Endometrium (tissue), 2 donors: ENCODE measurements at regions not wholly inside any gene's neighbourhood (a gene's known extent, or its start where the extent isn't known, plus 50 kb on each side); places are given as distances from the start of the nearest gene placed in this dataset.
"Not testable (repeated sequence)": the region's sequence is repeated elsewhere in the genome, so short reads cannot be mapped to it uniquely, and the experiment has no call there.

Source experiments
- FAIRE-seq: peaks from 2 replicates; lab custom pipeline; 2012; peaks lifted over from hg19 to GRCh38; lab: Jason Lieb, UNC
- donor health status: control.
- donor health status: control.

DNA sequence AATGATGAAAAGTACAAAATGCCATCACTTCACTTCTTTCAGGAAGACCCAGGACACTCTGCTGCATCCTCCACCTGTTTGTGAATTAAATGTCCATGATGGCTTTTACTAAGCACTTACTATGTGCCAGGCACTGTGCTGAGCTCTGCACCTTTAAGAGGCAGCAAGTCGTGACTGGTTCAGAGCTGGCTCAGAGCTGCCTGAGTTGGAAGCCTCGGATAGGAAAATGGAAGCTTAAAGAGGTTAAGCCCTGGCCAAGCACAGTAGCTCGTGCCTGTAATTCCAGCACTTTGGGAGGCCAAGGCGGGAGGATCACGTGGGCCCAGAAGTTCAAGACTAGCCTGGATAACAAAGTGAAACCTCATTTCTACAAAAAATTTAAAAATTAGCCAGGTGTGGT, 95.6 kb downstream of the SNX5 start:
- no peak for FAIRE-seq

DNA sequence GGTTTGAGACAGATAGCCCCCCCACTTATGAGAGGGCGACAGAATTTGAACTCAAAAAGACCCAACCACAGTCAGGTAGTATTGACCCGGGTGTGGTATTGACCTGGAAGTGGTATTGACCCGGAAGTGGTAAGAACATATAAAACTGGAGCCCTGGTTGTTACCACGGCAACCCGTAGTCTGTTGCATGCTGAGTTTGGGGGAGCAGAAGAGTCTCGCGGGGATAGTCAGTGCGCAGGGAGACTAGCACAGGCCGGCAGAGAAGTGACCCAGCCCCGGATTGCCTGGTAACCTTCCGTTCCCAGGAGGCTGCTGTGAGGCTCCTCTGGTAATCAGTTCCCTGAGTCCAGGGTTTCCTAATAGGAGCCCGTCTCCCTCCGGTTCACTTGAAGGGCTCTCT, 96.2 kb downstream of the SNX5 start:
- no peak for FAIRE-seq

DNA sequence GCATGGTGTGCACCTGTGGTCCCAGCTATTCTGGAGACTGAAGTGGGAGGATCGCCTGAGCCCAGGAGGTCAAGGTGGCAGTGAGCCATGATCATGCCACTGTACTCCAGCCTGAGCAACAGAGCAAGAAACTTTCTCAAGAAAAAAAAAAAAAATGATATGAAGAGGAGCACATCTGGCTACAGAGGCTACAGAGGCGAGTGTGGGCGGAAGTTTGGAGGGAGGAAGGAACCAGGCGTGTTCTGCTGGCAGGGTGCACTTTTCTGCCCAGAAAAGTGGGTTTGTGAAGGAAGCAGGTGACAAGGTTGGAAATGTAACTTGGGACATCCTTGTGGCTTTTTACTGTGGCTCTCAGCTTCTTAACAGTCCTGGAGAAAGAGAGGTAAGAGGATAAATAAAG, 96.7 kb downstream of the SNX5 start:
- FAIRE-seq, result no peak

DNA sequence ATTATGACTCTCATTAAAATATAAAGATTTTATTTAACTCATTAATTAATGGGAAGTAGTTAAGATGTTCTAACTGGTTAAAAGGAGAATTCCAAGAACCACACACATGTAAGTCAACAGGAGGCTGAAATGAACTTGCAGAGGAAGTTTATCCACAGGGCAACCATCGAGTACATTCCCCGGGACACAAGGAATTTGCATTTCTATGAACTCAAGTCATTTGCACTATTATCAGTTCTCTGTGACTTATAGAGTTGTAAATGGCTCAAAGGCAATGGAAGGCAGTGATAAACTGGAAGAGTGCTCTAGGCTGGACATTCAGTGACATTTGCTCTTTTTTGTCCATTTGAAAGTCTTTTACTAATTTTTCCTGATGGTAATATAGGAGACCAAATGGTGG, 97.4 kb downstream of the SNX5 start:
- no peak for FAIRE-seq

DNA sequence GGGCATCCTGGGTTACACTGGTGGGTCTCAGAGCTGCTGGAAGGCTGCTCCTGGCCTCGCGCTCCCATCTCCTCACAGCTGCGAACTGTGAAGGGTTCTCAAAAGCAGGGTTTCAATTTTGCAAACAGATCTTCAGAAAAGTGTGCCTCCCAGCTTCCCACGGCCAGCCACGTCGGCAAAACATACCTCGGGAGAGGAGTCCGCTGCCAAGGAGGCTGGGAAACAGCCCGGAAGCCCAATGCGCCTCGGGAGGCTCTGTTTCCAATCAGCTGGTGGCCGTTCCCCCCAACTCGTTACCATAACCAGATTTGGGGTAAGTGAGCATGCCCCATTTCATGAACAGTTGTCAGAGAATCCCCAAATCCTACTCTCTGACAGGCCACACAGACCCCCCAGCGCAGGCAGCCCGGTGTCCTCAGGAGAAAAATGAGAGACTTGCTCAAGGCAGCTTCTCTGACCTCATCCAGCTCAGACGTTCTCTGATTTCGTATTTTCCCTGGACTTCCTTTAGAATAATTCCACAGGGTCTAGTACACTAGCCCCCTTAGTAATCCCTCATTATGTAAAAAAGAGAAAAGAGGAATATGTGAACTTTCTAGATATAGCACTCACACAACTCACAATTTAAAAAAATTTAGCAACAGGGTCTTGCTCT, 98.4 kb downstream of the SNX5 start:
- FAIRE-seq, result no peak

DNA sequence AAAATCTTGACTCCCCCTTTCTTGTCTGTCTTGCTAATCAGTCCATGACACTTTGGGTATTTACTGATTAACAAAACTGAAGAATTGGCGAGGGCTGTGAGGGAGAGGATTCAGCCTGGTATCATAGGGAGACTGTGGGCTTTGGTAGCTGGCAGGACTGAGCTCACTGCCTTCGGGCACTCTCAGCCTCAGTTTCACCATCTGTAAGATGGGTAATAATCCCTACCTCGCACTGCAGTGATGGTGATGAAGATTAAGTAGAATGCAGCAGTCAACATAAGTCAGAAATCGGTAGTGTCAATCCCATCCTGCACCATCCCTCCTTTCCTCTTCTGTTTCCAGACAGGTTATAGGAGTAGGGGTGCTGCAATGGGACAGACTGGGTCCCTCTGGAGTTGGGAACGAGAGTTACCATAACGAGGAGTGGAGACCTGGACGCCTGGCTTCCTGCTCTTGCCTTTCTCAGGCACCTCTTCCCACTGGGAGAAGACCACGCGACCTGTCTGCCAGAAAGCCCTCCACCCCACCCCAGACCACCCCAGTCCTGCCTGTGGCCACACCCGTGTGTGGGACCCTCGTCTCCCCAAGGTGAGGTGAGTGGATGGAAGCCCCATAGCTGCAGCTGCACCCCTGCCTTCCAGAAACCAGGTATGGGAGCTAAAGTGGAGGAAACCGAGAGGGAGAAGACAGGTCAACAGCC, 99.1 kb downstream of the SNX5 start:
- FAIRE-seq, result no peak

DNA sequence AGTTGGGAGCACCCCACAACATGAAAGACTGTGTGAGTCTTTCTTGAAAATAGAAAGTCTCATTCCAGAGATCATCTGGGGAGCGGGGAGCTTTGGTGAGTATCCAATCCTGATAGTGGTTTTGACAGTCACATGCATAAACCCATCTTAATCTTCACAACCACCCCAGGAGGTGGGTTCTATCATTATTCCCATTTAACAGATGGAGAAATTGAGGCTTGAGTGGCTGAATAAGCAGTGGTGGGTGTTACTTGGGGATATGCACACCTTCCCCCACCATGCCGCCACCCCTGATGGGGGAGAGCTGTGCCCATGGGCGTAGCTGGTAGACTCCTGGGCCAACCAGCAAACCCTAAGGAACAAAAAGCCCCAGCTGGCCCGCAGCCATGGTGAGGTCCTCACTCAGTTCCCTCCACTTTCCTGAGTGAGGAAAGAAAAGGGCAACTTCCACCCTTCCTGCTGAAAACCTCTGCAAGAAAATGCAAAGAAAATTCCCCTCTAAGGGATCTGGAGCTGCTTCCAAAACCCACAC, 99.8 kb downstream of the SNX5 start:
- no peak for FAIRE-seq

DNA sequence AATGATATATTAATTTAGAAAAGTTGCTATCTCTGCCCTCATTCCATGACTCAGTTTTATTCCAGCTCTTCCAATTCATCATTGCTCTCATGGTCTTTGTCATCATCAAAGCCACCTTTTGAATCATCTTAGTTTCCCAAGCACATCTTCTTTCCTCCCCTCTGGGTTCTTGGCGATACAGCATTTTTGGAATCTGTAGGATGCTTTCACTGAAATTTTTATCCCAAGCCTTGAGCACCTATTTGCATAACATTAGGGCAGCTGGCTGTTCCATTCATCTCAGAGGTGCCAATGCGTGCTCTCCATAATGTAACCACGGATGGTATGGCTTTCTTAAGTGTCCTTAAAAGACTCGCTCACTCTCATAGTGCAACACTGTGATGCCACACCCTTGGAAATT, 100.4 kb downstream of the SNX5 start:
- FAIRE-seq, result no peak

DNA sequence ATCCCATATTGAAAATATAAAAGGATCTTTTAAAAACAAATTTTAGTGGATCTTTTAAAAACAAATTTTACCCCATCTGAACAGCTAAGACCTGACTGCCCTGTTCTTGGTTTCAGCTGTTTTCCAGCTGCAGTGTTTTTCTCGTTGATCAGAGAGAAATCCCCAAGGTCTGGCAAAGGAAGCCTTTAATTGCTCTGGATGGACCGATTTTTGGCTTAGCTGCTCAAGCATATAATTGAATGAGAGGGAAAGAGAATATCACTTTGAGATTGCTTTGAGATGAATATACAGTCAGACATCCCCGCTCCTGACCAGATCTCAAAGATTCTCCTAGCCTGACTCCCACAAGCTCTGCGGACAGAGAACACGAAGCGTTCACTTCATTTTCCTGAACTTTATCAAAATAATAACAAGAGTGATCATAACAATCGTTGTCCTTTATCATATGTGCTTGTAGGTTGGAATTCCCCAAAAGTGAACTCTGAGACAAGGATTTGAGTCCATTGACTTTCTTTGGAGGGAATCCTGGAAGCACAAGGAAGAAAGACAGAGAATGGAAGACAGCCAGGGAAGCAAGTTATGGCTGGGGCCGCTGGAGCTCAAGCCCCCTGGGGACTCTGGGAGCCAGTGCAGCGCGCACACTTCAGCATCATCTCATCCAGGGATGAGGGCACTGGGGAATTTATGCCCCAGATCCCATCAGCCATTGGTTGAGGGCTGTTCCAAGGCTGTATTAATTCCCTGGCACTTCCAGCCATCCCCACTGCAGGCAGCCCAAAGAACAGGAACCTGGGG, 101.3 kb downstream of the SNX5 start:
- FAIRE-seq, result peak; percentile 45

DNA sequence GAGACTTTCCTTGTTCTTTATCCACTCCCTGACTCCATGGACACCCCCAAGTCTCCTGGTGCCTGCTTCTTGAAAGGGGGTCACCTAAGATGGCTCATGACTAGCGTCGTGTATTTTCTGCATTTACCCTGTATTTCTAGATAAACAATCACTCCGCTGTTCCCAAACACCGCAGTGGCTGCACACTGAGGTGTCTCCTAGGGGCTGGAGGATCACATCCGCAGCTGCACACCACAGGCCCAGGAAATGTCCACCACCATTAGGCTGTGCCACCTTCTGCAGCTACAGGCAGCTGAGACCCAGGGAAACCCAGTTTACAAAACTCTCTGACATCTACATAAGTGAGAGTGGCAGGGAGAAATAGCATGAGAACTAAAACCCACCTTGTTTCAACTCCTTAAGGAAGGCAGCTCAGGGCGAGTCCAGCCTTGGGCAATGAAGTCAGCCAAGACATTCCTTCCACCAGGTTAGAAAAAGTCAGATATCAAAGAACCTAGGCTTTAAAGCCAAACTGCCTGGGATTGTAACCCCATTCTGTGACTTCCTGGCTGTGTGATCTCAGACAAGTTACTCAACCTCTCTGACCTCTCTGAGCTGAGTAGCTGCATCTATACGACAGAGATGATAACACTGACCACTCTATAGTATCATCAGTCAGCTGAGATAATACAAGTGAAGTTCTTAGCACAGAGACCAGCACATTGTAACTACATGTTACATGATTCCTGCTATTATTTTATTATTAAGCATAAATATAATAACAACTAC, 102.2 kb downstream of the SNX5 start:
- no peak for FAIRE-seq

DNA sequence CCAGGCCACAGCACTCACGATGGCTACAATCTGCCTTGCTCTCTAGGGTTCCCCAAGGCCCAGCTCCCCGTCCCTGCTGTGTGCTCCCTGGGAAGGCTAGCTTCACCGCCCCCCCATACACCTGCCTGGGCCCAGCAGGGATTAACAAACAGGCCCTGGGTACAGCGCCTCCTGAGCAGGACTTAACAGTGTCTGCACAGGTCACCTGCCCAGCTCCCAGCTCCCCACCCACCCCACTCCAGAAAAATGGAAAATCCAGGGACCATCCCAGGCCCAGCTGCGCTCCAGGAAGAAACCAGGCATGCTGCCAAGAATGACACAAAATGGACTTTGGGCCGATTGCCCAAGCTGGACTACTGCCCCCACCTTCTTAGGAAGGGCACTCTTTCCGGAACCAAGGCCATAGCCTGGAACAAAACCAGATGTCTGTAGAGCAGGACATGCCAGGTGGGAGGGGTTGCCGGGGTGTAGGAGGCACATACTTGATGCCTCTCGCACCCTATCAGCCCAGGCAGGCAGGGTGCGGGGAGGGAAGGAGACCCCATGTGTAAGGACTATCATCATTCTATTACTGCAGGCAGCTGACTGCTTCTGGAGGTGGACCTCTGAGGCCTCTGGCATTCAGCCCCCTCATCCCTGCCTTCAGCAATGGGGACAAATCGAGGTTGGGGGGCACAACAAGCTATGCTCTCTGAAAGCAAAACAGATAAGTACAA, 104.9 kb downstream of the SNX5 start:
- FAIRE-seq, result no peak

DNA sequence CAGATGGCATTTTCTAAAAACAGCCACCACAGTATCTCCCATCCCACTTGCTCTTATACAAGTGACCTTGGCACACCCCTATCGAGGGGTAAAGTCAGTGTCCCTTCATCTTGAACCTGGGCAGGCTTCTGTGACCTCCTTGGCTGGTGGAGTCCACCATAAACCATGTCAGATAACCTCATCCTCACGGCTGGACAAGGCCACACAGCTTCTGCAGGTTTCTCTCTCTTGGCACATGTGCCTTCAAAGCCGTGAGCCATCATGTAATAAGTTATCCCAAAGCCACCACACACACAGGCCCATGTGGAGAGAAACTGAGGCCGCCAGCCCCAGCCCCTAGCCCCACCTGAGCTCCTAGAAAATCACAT, 105.4 kb downstream of the SNX5 start:
- no peak for FAIRE-seq

DNA sequence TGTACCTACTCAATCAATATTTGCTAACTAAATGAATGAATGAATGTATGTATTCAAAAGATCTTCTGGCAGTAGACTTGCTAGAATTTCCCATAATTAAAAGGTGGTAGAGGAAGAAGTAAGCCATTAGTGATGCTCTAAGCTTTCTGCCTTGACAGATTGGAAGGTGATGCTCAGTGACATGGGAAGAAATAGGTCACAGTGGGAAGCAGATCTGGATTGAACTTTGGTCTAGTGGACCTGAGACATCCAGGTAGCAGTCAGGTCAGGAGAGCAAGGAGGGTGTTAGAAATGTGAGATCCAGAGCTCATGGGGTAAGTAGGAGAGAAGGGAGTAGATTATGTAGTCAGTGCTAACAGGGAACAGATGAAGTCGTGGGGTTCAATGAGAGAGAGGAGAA, 106.4 kb downstream of the SNX5 start:
- no peak for FAIRE-seq

DNA sequence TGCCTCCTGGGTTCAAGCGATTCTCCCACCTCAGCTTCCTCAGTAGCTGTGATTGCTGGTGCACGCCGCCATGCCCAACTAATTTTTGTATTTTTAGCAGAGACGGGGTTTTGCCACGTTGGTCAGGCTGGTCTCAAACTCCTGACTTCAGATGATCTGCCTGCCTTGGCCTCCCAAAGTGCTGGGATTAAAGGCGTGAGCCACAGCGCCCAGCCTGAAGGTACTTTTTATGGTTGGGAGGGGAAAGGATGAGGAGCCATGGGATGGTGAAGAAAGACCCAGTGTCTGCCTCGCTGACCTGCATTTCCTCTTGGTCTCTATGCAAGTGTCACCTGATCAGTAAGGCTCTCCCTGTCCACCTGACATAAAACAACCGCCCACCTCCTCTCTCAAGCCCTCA, 107.0 kb downstream of the SNX5 start:
- FAIRE-seq, result not testable (repeated sequence)

DNA sequence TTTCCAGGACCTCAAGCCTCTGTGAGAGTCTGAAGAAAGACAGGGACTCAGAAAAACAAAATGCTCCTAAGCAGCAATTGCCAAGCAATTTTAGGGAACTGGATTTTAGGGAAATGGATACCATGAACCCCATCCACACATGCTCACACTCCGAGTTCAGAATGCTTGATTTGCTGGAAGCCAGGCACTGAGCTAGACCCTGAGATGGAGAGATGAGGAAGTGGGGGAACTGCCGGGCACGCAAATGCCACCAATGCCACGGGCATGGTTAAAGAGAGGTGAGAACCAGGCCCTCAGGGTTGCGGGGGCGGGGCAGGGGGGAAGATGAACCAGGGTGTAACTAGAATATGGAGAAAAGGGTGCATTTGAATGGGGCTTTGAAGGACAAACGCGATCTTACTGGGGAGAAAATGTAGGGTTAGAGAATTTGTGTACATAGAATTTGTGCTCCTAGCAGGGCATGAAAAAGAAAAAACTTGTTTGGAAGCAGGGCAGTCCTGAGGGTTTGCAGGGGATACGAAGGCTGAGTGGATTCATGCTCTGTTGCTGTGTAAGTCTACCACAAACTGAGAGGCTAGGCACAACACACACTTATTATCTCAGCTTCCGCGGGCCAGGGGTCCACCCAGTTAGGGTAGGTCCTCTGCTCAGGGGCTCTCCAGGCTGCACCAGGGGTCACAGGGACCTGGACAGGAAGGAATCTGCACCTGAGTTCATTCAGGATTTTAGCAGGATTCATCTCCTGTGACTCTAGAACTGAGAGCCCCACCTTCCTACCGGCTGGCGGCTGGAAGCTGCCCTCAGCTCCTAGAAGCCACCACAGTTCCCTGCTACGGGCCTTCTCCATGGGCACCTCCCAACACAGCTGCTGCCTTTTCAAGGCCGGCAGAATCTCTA, 108.0 kb downstream of the SNX5 start:
- FAIRE-seq, result no peak

DNA sequence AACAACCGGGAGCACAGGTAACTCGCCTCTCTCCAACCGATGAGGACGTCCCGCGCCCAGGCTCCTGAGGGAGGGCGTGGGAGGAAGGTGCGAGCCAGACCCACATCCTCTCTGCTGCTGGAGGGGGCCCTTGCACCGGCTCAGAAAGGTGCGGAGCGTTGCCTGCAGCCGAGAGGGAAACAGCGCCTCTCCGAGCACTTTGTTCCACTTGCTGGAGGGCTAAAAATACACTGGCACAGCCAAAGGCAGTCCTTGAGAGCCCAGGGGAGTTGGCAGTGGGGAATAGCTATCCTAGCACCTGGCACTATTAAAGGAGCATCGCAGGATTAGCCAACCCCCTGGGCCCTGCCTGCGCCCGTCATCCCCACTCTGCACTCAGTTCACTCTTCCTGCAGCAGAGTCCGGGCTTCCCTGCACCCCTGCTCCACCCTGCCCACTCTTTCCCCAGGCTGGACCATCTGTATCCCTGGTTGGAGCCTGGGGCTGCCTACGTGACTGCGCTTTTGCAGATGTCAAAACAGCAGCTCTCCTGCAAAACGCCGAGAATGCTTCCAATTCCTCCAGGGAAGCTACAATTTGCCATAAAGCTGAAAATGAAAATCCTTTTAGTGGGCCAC, 108.9 kb downstream of the SNX5 start:
- no peak for FAIRE-seq

DNA sequence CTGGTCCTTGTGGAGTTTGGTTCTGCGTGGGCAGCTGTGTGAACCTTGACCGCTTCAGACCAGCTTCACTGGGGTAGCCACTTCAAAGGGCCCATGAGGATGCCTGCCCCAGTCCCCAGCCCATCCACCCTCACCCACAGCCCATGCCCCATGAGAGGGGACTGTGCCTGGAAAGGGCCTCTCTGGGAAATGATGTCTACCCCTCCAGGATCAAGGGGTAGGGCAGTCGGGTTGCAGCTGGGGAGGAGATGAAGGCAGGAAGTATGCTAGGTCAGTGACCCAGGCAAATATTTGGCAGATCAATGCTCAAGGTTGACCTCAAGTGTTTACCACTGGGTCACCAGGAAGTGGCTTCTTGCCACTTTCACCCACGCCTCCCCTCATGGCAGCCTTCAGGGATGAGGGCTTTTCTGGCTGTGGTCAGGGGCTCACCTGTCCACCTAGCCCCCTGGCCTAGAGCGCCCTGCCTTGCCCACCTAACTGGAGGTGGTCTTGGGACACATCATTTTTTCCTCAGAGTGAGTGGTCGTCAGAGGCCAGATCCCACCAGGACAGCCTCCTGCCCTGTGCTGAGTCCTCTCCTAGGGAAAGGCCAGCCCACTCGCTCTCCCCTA, 109.5 kb downstream of the SNX5 start:
- FAIRE-seq, result no peak

DNA sequence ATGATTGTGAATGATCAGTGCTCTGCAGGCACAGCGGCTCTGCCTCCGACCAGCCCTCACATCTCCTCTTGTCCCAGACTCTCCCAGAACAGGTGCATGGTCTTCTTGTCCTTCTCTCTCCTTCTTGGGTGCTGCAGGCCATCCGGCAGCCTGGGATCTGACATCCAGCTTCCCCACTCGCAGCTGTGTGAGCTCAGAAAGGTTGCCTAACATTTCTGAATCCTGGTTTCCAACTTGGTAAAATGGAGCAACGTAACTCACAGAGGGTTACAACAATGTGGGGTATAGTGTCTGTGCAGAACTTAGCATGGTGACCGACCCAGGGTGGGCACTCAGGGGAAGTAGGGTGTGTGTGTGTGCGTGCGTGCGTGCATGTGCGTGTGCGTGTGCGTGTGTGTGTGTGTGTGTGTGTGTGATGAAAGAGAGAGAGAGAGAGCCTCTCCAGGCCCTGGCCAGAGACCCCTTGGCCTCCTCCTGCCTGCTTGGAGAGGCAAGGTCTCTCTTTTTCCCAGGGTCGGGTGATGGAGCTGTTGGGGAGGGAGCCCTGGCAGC, 110.1 kb downstream of the SNX5 start:
- FAIRE-seq, result no peak

DNA sequence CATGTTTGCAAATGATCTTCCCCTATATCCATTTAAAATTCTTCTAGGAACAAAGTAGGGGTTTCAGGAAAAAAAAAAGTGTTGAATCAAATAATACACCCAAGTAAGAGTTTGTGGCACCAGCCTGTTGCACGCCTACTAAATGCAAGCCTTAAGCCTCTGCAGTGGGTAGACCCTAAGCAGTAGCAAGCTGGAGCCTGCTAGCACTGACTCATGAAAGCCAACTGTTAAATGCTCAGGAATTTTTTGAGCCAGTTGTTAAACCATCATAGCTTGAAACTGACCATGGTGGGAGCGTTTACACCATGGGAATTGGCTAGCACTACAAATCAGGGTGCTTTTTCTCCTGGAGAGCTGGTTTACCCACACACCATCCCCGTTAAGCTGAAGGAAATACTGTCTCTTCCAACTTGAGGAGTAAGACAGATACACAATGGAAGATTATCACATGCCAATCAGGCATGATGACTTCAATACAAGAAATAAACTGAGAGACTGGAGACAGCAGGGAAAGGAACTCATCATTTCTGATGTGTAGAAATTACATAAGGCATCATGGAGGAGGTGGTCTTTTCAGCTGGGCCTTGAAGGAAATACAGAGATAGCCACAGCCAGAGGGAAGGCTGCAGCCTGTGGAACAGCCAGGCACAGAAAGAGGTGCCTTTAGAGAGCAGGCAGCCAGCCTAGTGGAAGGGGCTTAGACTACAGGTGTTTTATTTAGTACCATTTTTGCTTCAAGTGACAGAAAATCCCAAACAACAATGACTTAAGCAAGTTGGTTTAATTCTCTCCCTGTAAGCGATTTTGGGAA, 110.8 kb downstream of the SNX5 start:
- no peak for FAIRE-seq
